LNCaP clone FGC (cell line): ENCODE measurements at regions not wholly inside any gene's neighbourhood (a gene's known extent, or its start where the extent isn't known, plus 50 kb on each side); places are given as distances from the start of the nearest gene placed in this dataset.

Experiments used
- DNase-seq: peaks from one replicate; pipeline ENCODE4 v3.0.0-alpha.2; 2011; ENCODE audit warnings: low read depth
- H3K4me3 ChIP-seq: 2 replicates; pipeline ENCODE4 v1.5.1; 2011; ENCODE audit warnings: mild to moderate bottlenecking, low read depth, low read length, control low read depth
- CTCF ChIP-seq: IDR thresholded peaks from 2 replicates; pipeline ENCODE4 v1.5.1; 2012; ENCODE audit warnings: mild to moderate bottlenecking; ENCODE audit not compliant: control insufficient read depth, insufficient read depth; ENCODE audit errors: extremely low read depth

GRCh38 chr2:181304011-181304844, 153.0 kb upstream of the ITGA4 start:
- H3K4me3 ChIP-seq: no peak overlapping the region
- no peak for TF ChIP-seq CTCF
- DNase-seq: no peak

- no peak for DNase-seq
- TF ChIP-seq CTCF: no peak
- H3K4me3 ChIP-seq: no peak overlapping the region
Observed at GRCh38 chr2:181305301-181306123, 151.7 kb upstream of the ITGA4 start.

- H3K4me3 ChIP-seq: no peak overlapping the region
- no peak for TF ChIP-seq CTCF
- no peak for DNase-seq
Observed at GRCh38 chr2:181306785-181307184, 150.4 kb upstream of the ITGA4 start.

- no peak for TF ChIP-seq CTCF
- no peak overlapping the region for H3K4me3 ChIP-seq
- DNase-seq: no peak
Observed at GRCh38 chr2:181307203-181307991, 149.8 kb upstream of the ITGA4 start.

GRCh38 chr2:181308766-181309515, 148.2 kb upstream of the ITGA4 start:
- DNase-seq: no peak
- TF ChIP-seq CTCF: no peak
- H3K4me3 ChIP-seq: no peak overlapping the region

- no peak overlapping the region for H3K4me3 ChIP-seq
- no peak for DNase-seq
Observed at GRCh38 chr2:181309586-181309985, 147.6 kb upstream of the ITGA4 start.

More at GRCh38 chr2:181309586-181309985, 147.6 kb upstream of the ITGA4 start:
- TF ChIP-seq CTCF: no peak
